Vagina (tissue), 2 donors: ENCODE measurements at regions not wholly inside any gene's neighbourhood (a gene's known extent, or its start where the extent isn't known, plus 50 kb on each side); places are given as distances from the start of the nearest gene placed in this dataset.

ENCODE experiments used
- DNase-seq, 2 donors: peaks; one replicate each; pipeline ENCODE4 v3.0.0-alpha.2; 2017; ENCODE audit errors: extremely low spot score in 2 of 2
- H3K27ac ChIP-seq: fragments of 200-600 bp; sonication (generic); one replicate; pipeline ENCODE4 v1.5.1; 2019
- H3K27me3 ChIP-seq: fragments of 200-600 bp; sonication (generic); one replicate; pipeline ENCODE4 v1.5.1; 2019
- H3K36me3 ChIP-seq, 2 donors: fragments of 200-600 bp; sonication (generic); one replicate each; pipeline ENCODE4 v1.5.1; 2017 to 2019
- H3K4me1 ChIP-seq: fragments of 200-600 bp; sonication (generic); one replicate; pipeline ENCODE4 v1.5.1; 2019
- H3K4me3 ChIP-seq, 2 donors: fragments of 200-600 bp; sonication (generic); 1 replicate in 1 of 2; 2 replicates in 1 of 2; pipeline ENCODE4 v1.5.1; 2016 to 2019
- H3K9me3 ChIP-seq: fragments of 200-600 bp; sonication (generic); one replicate; pipeline ENCODE4 v1.5.1; 2019
- CTCF ChIP-seq, 3 experiments: fragments of 450-650 bp in 2 of 3; fragments of 200-600 bp in 1 of 3; sonication (generic) in 1 of 3; IDR thresholded peaks; one replicate each; pipeline ENCODE4 v1.5.1; 2017 to 2019; ENCODE audit warnings: antibody characterized with exemption in 3 of 3, mild to moderate bottlenecking in 2 of 3, moderate library complexity in 2 of 3
- POLR2A ChIP-seq, 2 donors: fragments of 450-650 bp; IDR thresholded peaks; one replicate each; pipeline ENCODE4 v1.6.1; 2017; ENCODE audit warnings: antibody characterized with exemption in 2 of 2, mild to moderate bottlenecking in 2 of 2, moderate library complexity in 2 of 2
- POLR2AphosphoS5 ChIP-seq, 2 donors: sonication (generic); formaldehyde crosslinking; IDR thresholded peaks; one replicate each; pipeline ENCODE4 v1.9.0; 2017; ENCODE audit warnings: antibody characterized with exemption in 2 of 2, mild to moderate bottlenecking in 2 of 2, low read depth in 1 of 2; ENCODE audit not compliant: insufficient read depth in 1 of 2
- intact Hi-C: fragments of 100-400 bp; cut with DNase I; formaldehyde crosslinking; loops from one replicate; pipeline ENCODE4 v1.15.1; 2023

DNA sequence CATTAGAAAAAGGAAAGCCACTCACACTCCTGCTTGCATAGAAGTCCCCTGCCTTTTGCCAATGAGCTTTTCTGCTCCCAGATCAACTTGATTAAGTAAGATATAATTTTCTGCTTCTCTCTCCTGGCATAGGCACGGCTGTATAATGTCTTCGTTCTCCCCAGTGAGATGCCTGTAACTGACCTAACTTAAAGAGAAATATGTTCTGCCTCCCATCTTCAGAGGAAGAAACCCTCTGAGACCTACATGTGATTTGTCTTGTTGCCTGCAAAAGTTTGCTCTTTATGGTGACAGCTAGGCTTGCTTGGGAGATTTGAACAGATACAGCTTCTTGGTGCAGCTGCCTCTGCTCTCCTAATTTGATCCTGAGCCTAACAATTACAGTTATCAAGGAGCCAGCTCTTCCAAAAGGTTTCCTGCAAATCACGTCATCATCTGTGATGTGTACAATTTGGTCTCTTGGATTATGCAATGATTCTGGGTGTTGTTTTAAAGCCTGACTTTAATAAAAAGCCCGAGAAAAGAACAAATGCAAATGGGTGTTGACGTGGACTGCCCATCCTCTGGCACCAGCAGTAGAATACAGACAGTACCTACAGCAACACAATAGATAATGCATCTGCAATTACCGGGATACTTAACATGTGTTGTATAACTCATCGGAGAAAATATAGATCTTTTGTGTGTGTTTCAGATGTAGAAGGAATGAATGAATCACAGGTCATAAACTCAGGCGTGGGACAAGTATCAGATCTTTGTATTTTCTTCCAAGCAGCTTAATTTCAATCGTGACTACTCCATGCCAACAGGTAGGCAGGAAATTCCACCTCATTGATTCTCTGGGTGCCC lies 76.2 kb upstream of the KAZN start:
- no peaks in the 10 kb centered on the region for H3K27me3 ChIP-seq
- no peaks in the 10 kb centered on the region for H3K36me3 ChIP-seq
- peaks cover 56% of the 10 kb centered on the region for H3K4me1 ChIP-seq
- intact Hi-C loops = no loop called here
- DNase-seq = no peak
- no peak overlapping the region for H3K4me3 ChIP-seq
- H3K9me3 ChIP-seq = no peaks in the 10 kb centered on the region
- peak overlapping the region; percentile 80 for H3K27ac ChIP-seq
- TF ChIP-seq CTCF (IDR thresholded peaks at IDR 0.05) (no peak), POLR2AphosphoS5 (IDR thresholded peaks at IDR 0.05; ENCODE audit: insufficient read depth in 1 of 2, low read depth in 1 of 2) (peak; percentile 27 to 83), POLR2A (IDR thresholded peaks at IDR 0.05) (no peak)

GRCh38 chr1:14522926-14523241 lies 75.6 kb upstream of the KAZN start:
- H3K9me3 ChIP-seq = no peaks in the 10 kb centered on the region

GRCh38 chr1:14524826-14525636 lies 73.5 kb upstream of the KAZN start:
- H3K9me3 ChIP-seq = no peaks in the 10 kb centered on the region
- H3K27ac ChIP-seq = no peak overlapping the region
- DNase-seq = no peak
- intact Hi-C loops = no loop called here
- no peaks in the 10 kb centered on the region for H3K27me3 ChIP-seq
- TF ChIP-seq POLR2A (IDR thresholded peaks at IDR 0.05) = no peak
- TF ChIP-seq POLR2AphosphoS5 (IDR thresholded peaks at IDR 0.05; ENCODE audit: insufficient read depth in 1 of 2, low read depth in 1 of 2) = no peak
- no peaks in the 10 kb centered on the region for H3K36me3 ChIP-seq
- no peak overlapping the region for H3K4me3 ChIP-seq
- H3K4me1 ChIP-seq = peaks cover 30% of the 10 kb centered on the region

More at GRCh38 chr1:14522926-14523241, 75.6 kb upstream of the KAZN start:
- H3K36me3 ChIP-seq = no peaks in the 10 kb centered on the region
- no peaks in the 10 kb centered on the region for H3K27me3 ChIP-seq
- no peak for DNase-seq
- TF ChIP-seq CTCF (IDR thresholded peaks at IDR 0.05) (peak in 1 of 3 experiments; percentile 16), POLR2A (IDR thresholded peaks at IDR 0.05) (no peak), POLR2AphosphoS5 (IDR thresholded peaks at IDR 0.05; ENCODE audit: insufficient read depth in 1 of 2, low read depth in 1 of 2) (peak in 1 of 2 donors; percentile 24)
- no peak overlapping the region for H3K4me3 ChIP-seq
- intact Hi-C loops = no loop called here
- peaks cover 50% of the 10 kb centered on the region for H3K4me1 ChIP-seq
- H3K27ac ChIP-seq = peak overlapping the region; percentile 76

DNA sequence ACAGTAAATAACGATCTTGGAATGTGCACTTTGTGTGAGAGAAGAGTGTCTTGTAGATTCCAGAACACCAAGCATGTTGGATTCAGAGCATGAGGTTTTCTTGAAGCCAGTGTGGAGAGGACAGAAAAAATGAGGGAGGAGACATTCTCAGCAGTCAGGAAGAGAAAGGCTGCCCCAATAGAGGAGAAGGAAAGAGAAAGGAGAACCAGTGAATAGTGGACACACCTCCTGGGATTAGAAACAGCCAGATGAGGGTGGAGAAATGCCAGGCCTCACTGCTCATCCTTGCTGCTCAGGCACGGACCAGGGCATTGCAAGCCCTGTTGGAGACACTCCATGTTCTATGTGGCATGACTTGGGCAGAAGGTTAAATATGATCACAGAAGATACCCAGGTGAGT lies 69.0 kb upstream of the KAZN start:
- Histone ChIP-seq H3K4me3 (no peak overlapping the region), H3K36me3 (no peaks in the 10 kb centered on the region), H3K9me3 (no peaks in the 10 kb centered on the region), H3K27me3 (no peaks in the 10 kb centered on the region), H3K4me1 (no peaks in the 10 kb centered on the region), H3K27ac (no peak overlapping the region)
- intact Hi-C loops = no loop called here
- TF ChIP-seq POLR2A (IDR thresholded peaks at IDR 0.05) = no peak
- no peak for TF ChIP-seq POLR2AphosphoS5 (IDR thresholded peaks at IDR 0.05; ENCODE audit: insufficient read depth in 1 of 2, low read depth in 1 of 2)
- TF ChIP-seq CTCF (IDR thresholded peaks at IDR 0.05) = no peak
- no peak for DNase-seq

DNA sequence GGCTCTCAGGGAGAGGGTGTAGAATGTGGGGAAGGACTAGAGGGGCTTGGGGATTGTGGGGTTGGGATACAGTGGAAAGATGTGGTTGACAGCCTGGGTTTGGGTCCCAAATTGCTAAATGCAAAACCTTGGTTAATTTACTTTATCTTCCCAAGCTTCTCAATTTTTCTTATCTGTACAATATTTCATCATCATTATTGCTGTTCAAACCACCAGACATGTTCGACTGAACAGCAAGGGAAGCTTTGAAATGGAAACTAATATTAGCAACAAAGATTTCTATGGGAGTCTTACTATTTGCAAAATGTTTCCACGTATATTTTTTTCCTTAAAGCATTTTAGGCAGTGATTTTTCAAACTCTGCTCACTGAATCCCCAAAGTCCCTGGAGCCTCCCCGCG lies 67.0 kb upstream of the KAZN start:
- Histone ChIP-seq H3K27ac (no peak overlapping the region), H3K36me3 (no peaks in the 10 kb centered on the region), H3K4me1 (no peaks in the 10 kb centered on the region), H3K27me3 (no peaks in the 10 kb centered on the region), H3K4me3 (no peak overlapping the region), H3K9me3 (no peaks in the 10 kb centered on the region)
- no peak for DNase-seq
- intact Hi-C loops = no loop called here
- no peak for TF ChIP-seq CTCF (IDR thresholded peaks at IDR 0.05)
- no peak for TF ChIP-seq POLR2AphosphoS5 (IDR thresholded peaks at IDR 0.05; ENCODE audit: insufficient read depth in 1 of 2, low read depth in 1 of 2)
- no peak for TF ChIP-seq POLR2A (IDR thresholded peaks at IDR 0.05)
